ENCODE measurements at regions not wholly inside any gene's neighbourhood (a gene's known extent, or its start where the extent isn't known, plus 50 kb on each side); places are given as distances from the start of the nearest gene placed in this dataset.
"Not testable (repeated sequence)": the region's sequence is repeated elsewhere in the genome, so short reads cannot be mapped to it uniquely, and the experiment has no call there.

- Mint-ChIP-seq H3K9me3 (no peaks in the 10 kb centered on the region), H3K36me3 (ENCODE audit: low read depth) (no peaks in the 10 kb centered on the region), H3K27me3 (no peaks in the 10 kb centered on the region), H3K27ac (no peak overlapping the region), H3K4me1 (ENCODE audit: low read depth) (no peaks in the 10 kb centered on the region), H3K4me3 (no peak overlapping the region)
Observed at GRCh38 chr13:73173279-73173811, 114.5 kb downstream of the KLF5 start.

GRCh38 chr13:73171926-73172325 is 113.1 kb downstream of the KLF5 start:
- H3K4me3 Mint-ChIP-seq = no peak overlapping the region
- H3K27ac Mint-ChIP-seq = no peak overlapping the region
- H3K4me1 Mint-ChIP-seq (ENCODE audit: low read depth) = no peaks in the 10 kb centered on the region
- no peaks in the 10 kb centered on the region for H3K9me3 Mint-ChIP-seq
- no peaks in the 10 kb centered on the region for H3K36me3 Mint-ChIP-seq (ENCODE audit: low read depth)
- H3K27me3 Mint-ChIP-seq = no peaks in the 10 kb centered on the region

- H3K27ac Mint-ChIP-seq = no peak overlapping the region
- H3K27me3 Mint-ChIP-seq = no peaks in the 10 kb centered on the region
- H3K36me3 Mint-ChIP-seq (ENCODE audit: low read depth) = no peaks in the 10 kb centered on the region
- H3K4me3 Mint-ChIP-seq = no peak overlapping the region
- no peaks in the 10 kb centered on the region for H3K4me1 Mint-ChIP-seq (ENCODE audit: low read depth)
- no peaks in the 10 kb centered on the region for H3K9me3 Mint-ChIP-seq
Observed at GRCh38 chr13:73171271-73171682, 112.5 kb downstream of the KLF5 start.

GRCh38 chr13:73169971-73170370 is 111.2 kb downstream of the KLF5 start:
- Mint-ChIP-seq H3K27ac (no peak overlapping the region), H3K4me3 (no peak overlapping the region), H3K27me3 (no peaks in the 10 kb centered on the region), H3K4me1 (ENCODE audit: low read depth) (no peaks in the 10 kb centered on the region), H3K36me3 (ENCODE audit: low read depth) (no peaks in the 10 kb centered on the region), H3K9me3 (no peaks in the 10 kb centered on the region)

GRCh38 chr13:73168953-73169401 is 110.2 kb downstream of the KLF5 start:
- H3K9me3 Mint-ChIP-seq = no peaks in the 10 kb centered on the region
- H3K27me3 Mint-ChIP-seq = no peaks in the 10 kb centered on the region
- no peaks in the 10 kb centered on the region for H3K4me1 Mint-ChIP-seq (ENCODE audit: low read depth)
- no peaks in the 10 kb centered on the region for H3K36me3 Mint-ChIP-seq (ENCODE audit: low read depth)
- no peak overlapping the region for H3K27ac Mint-ChIP-seq
- H3K4me3 Mint-ChIP-seq = no peak overlapping the region

GRCh38 chr13:73168226-73168952 is 109.6 kb downstream of the KLF5 start:
- no peaks in the 10 kb centered on the region for H3K9me3 Mint-ChIP-seq

GRCh38 chr13:73167028-73167820 is 108.4 kb downstream of the KLF5 start:
- no peak overlapping the region for H3K27ac Mint-ChIP-seq
- no peaks in the 10 kb centered on the region for H3K4me1 Mint-ChIP-seq (ENCODE audit: low read depth)
- no peaks in the 10 kb centered on the region for H3K36me3 Mint-ChIP-seq (ENCODE audit: low read depth)
- no peaks in the 10 kb centered on the region for H3K27me3 Mint-ChIP-seq
- no peaks in the 10 kb centered on the region for H3K9me3 Mint-ChIP-seq
- no peak overlapping the region for H3K4me3 Mint-ChIP-seq

More at GRCh38 chr13:73168226-73168952, 109.6 kb downstream of the KLF5 start:
- no peaks in the 10 kb centered on the region for H3K36me3 Mint-ChIP-seq (ENCODE audit: low read depth)
- no peaks in the 10 kb centered on the region for H3K27me3 Mint-ChIP-seq
- no peak overlapping the region for H3K4me3 Mint-ChIP-seq
- H3K27ac Mint-ChIP-seq = no peak overlapping the region
- H3K4me1 Mint-ChIP-seq (ENCODE audit: low read depth) = no peaks in the 10 kb centered on the region

GRCh38 chr13:73166204-73166603 is 107.4 kb downstream of the KLF5 start:
- Mint-ChIP-seq H3K27ac (no peak overlapping the region), H3K4me3 (no peak overlapping the region), H3K4me1 (ENCODE audit: low read depth) (no peaks in the 10 kb centered on the region), H3K9me3 (no peaks in the 10 kb centered on the region), H3K27me3 (no peaks in the 10 kb centered on the region), H3K36me3 (ENCODE audit: low read depth) (no peaks in the 10 kb centered on the region)

- H3K27ac Mint-ChIP-seq = no peak overlapping the region
- no peaks in the 10 kb centered on the region for H3K9me3 Mint-ChIP-seq
- H3K4me3 Mint-ChIP-seq = no peak overlapping the region
- H3K36me3 Mint-ChIP-seq (ENCODE audit: low read depth) = no peaks in the 10 kb centered on the region
- no peaks in the 10 kb centered on the region for H3K4me1 Mint-ChIP-seq (ENCODE audit: low read depth)
- no peaks in the 10 kb centered on the region for H3K27me3 Mint-ChIP-seq
Observed at GRCh38 chr13:73162912-73163911, 104.4 kb downstream of the KLF5 start.

GRCh38 chr13:73160371-73161031 is 101.7 kb downstream of the KLF5 start:
- not testable (repeated sequence) for H3K9me3 Mint-ChIP-seq; H3K4me1 Mint-ChIP-seq (ENCODE audit: low read depth); H3K27me3 Mint-ChIP-seq; H3K36me3 Mint-ChIP-seq (ENCODE audit: low read depth); H3K4me3 Mint-ChIP-seq; H3K27ac Mint-ChIP-seq

GRCh38 chr13:73158851-73159250 is 100.0 kb downstream of the KLF5 start:
- Mint-ChIP-seq H3K4me3 (no peak overlapping the region), H3K4me1 (ENCODE audit: low read depth) (no peaks in the 10 kb centered on the region), H3K9me3 (no peaks in the 10 kb centered on the region), H3K27me3 (no peaks in the 10 kb centered on the region), H3K27ac (no peak overlapping the region), H3K36me3 (ENCODE audit: low read depth) (no peaks in the 10 kb centered on the region)

- no peaks in the 10 kb centered on the region for H3K4me1 Mint-ChIP-seq (ENCODE audit: low read depth)
- H3K27me3 Mint-ChIP-seq = no peaks in the 10 kb centered on the region
- H3K36me3 Mint-ChIP-seq (ENCODE audit: low read depth) = no peaks in the 10 kb centered on the region
- H3K4me3 Mint-ChIP-seq = no peak overlapping the region
- H3K9me3 Mint-ChIP-seq = no peaks in the 10 kb centered on the region
- no peak overlapping the region for H3K27ac Mint-ChIP-seq
Observed at GRCh38 chr13:73157031-73157430, 98.2 kb downstream of the KLF5 start.

- Mint-ChIP-seq H3K27ac (no peak overlapping the region), H3K4me1 (ENCODE audit: low read depth) (no peaks in the 10 kb centered on the region), H3K27me3 (no peaks in the 10 kb centered on the region), H3K9me3 (no peaks in the 10 kb centered on the region), H3K36me3 (ENCODE audit: low read depth) (no peaks in the 10 kb centered on the region), H3K4me3 (no peak overlapping the region)
Observed at GRCh38 chr13:73146707-73147106, 87.9 kb downstream of the KLF5 start.

- H3K27me3 Mint-ChIP-seq = no peaks in the 10 kb centered on the region
- H3K4me3 Mint-ChIP-seq = no peak overlapping the region
- no peak overlapping the region for H3K27ac Mint-ChIP-seq
- H3K9me3 Mint-ChIP-seq = no peaks in the 10 kb centered on the region
- no peaks in the 10 kb centered on the region for H3K4me1 Mint-ChIP-seq (ENCODE audit: low read depth)
- no peaks in the 10 kb centered on the region for H3K36me3 Mint-ChIP-seq (ENCODE audit: low read depth)
Observed at GRCh38 chr13:73142071-73142470, 83.3 kb downstream of the KLF5 start.

Data from stimulated activated naive CD8-positive, alpha-beta T cell treated with anti-CD3 and anti-CD28 coated beads, Interleukin-15, Interleukin-2, amounts not matched to agents 100 ng/mL and 50 ng/mL, for 24 hours (primary cell).